IMR-90 (cell line): ENCODE measurements at regions not wholly inside any gene's neighbourhood (a gene's known extent, or its start where the extent isn't known, plus 50 kb on each side); places are given as distances from the start of the nearest gene placed in this dataset.
A peak's percentile ranks its signal among the peaks of the same experiment; 100 is the strongest.

Experiments used
- ATAC-seq: fragments of 200-7000 bp; cut with Tn5 transposase; 2 replicates; pipeline ENCODE4 v1.9.1; 2020; ENCODE audit warnings: low read depth, mild to moderate bottlenecking, moderate library complexity
- BruUV-seq: library from RNA; stranded (reverse); fragments of 400-500 nt; replicated peaks from 2 replicates; lab custom pipeline; 2021; lab: Mats Ljungman, UMichigan
- CTCF ChIA-PET: fragments of 300-600 bp; formaldehyde crosslinking; extraction: SDS; loops from one replicate; lab custom pipeline; 2021; ENCODE audit warnings: antibody characterized with exemption; lab: Yijun Ruan, JAX
- POLR2A ChIA-PET: fragments of 300-600 bp; sonication (Branson Sonifier 250); formaldehyde crosslinking; loops from one replicate; lab custom pipeline; 2022; ENCODE audit warnings: antibody characterized with exemption; ENCODE audit not compliant: unreplicated experiment; lab: Charles Lee
- DNase-seq: peaks from one replicate; pipeline ENCODE4 v3.0.0; 2013
- H2AFZ ChIP-seq: replicated peaks from 2 replicates; pipeline ENCODE3; 2013; ENCODE audit warnings: low read length, mild to moderate bottlenecking; ENCODE audit not compliant: poor library complexity
- H2AK5ac ChIP-seq: 2 replicates; pipeline ENCODE4 v1.6.1; 2013; ENCODE audit warnings: low read depth, low read length, inconsistent platforms
- H2AK9ac ChIP-seq: replicated peaks from 2 replicates; pipeline ENCODE3; 2013; ENCODE audit warnings: mild to moderate bottlenecking, low read depth, low read length, moderate library complexity; ENCODE audit not compliant: poor library complexity
- H2BK120ac ChIP-seq: 2 replicates; pipeline ENCODE4 v1.6.1; 2013; ENCODE audit warnings: low read depth, low read length, inconsistent platforms
- H2BK15ac ChIP-seq: 3 replicates; pipeline ENCODE4 v1.6.1; 2013; ENCODE audit warnings: low read depth, low read length, inconsistent platforms
- H2BK20ac ChIP-seq: 2 replicates; pipeline ENCODE4 v1.6.1; 2013; ENCODE audit warnings: low read depth, mild to moderate bottlenecking, inconsistent platforms, low read length, moderate library complexity
- H2BK5ac ChIP-seq: 2 replicates; pipeline ENCODE4 v1.6.1; 2013; ENCODE audit warnings: mild to moderate bottlenecking, low read depth, low read length, inconsistent platforms; ENCODE audit not compliant: poor library complexity, severe bottlenecking
- H3K14ac ChIP-seq: replicated peaks from 2 replicates; pipeline ENCODE4 v1.6.1; 2013; ENCODE audit warnings: low read depth, low read length, inconsistent platforms
- H3K18ac ChIP-seq: 2 replicates; pipeline ENCODE4 v1.6.1; 2013; ENCODE audit warnings: low read depth, low read length, control low read depth
- H3K23ac ChIP-seq: 2 replicates; pipeline ENCODE4 v1.6.1; 2013; ENCODE audit warnings: low read depth, low read length, inconsistent platforms
- H3K27ac ChIP-seq: 2 replicates; pipeline ENCODE4 v1.5.1; 2013; ENCODE audit warnings: mild to moderate bottlenecking, control low read depth, low read length; ENCODE audit not compliant: insufficient read depth
- H3K27me3 ChIP-seq: 2 replicates; pipeline ENCODE4 v1.6.1; 2013; ENCODE audit warnings: low read length; ENCODE audit not compliant: control insufficient read depth, insufficient read depth
- H3K36me3 ChIP-seq: 2 replicates; pipeline ENCODE4 v1.6.1; 2013; ENCODE audit warnings: low read length, mixed read lengths; ENCODE audit not compliant: control insufficient read depth, insufficient read depth
- H3K4ac ChIP-seq: 2 replicates; pipeline ENCODE4 v1.6.1; 2013; ENCODE audit warnings: low read depth, low read length, inconsistent platforms
- H3K4me1 ChIP-seq: 2 replicates; pipeline ENCODE4 v1.6.1; 2013; ENCODE audit warnings: low read length, mixed read lengths; ENCODE audit not compliant: control insufficient read depth, insufficient read depth
- H3K4me2 ChIP-seq: 2 replicates; pipeline ENCODE4 v1.6.1; 2013; ENCODE audit warnings: low read depth, mild to moderate bottlenecking, control low read depth, low read length, moderate library complexity
- H3K4me3 ChIP-seq: 2 replicates; pipeline ENCODE4 v1.5.1; 2013; ENCODE audit warnings: low read depth, mild to moderate bottlenecking, control low read depth, low read length, moderate library complexity; ENCODE audit not compliant: insufficient read depth
- H3K56ac ChIP-seq: 2 replicates; pipeline ENCODE4 v1.6.1; 2013; ENCODE audit warnings: low read length, inconsistent platforms; ENCODE audit not compliant: insufficient read depth; ENCODE audit errors: extremely low read depth
- H3K79me1 ChIP-seq, 2 experiments: 2 replicates each; pipeline ENCODE4 v1.6.1; 2013; ENCODE audit warnings: low read length in 2 of 2, inconsistent platforms in 1 of 2, low read depth in 1 of 2
- H3K9ac ChIP-seq: 2 replicates; pipeline ENCODE4 v1.6.1; 2013; ENCODE audit warnings: low read depth, low read length, control low read depth
- H3K9me1 ChIP-seq: 2 replicates; pipeline ENCODE4 v1.6.1; 2013; ENCODE audit warnings: low read length, inconsistent platforms; ENCODE audit not compliant: insufficient read depth
- H3K9me3 ChIP-seq: 2 replicates; pipeline ENCODE4 v1.6.1; 2013; ENCODE audit warnings: low read length; ENCODE audit not compliant: control insufficient read depth, insufficient read depth
- H4K20me1 ChIP-seq: 2 replicates; pipeline ENCODE4 v1.6.1; 2013; ENCODE audit warnings: low read length, inconsistent platforms; ENCODE audit not compliant: insufficient read depth
- H4K5ac ChIP-seq: 2 replicates; pipeline ENCODE4 v1.6.1; 2013; ENCODE audit warnings: mild to moderate bottlenecking, low read depth, low read length, control low read depth
- H4K8ac ChIP-seq, 2 experiments: 2 replicates each; pipeline ENCODE4 v1.6.1; 2013; ENCODE audit warnings: low read depth in 2 of 2, low read length in 2 of 2, control low read depth in 1 of 2, inconsistent platforms in 1 of 2
- H4K91ac ChIP-seq: 2 replicates; pipeline ENCODE4 v1.6.1; 2013; ENCODE audit warnings: low read depth, low read length, inconsistent platforms; ENCODE audit not compliant: insufficient read depth
- CEBPB ChIP-seq: IDR thresholded peaks from 2 replicates; pipeline ENCODE4 v1.6.1; 2012; ENCODE audit warnings: low read depth, low read length, improper control_type of control experiment
- CHD1 ChIP-seq: IDR thresholded peaks from 2 replicates; pipeline ENCODE4 v1.6.1; 2012; ENCODE audit warnings: low read depth, low read length, improper control_type of control experiment
- CTCF ChIP-seq: conservative IDR thresholded peaks from 2 replicates; pipeline ENCODE4 v1.5.1; 2012; ENCODE audit warnings: mild to moderate bottlenecking, low read depth, low read length, improper control_type of control experiment
- ELK1 ChIP-seq: fragments of 150-350 bp; IDR thresholded peaks from 2 replicates; pipeline ENCODE4 v1.6.1; 2016; ENCODE audit warnings: low read depth, mild to moderate bottlenecking, low read length, moderate library complexity, borderline replicate concordance
- MAFK ChIP-seq: IDR thresholded peaks from 2 replicates; pipeline ENCODE4 v1.6.1; 2012; ENCODE audit warnings: low read depth, low read length, improper control_type of control experiment
- POLR2A ChIP-seq: IDR thresholded peaks from 2 replicates; pipeline ENCODE4 v1.6.1; 2012; ENCODE audit warnings: mild to moderate bottlenecking, low read depth, low read length
- RFX5 ChIP-seq: IDR thresholded peaks from 2 replicates; pipeline ENCODE4 v1.8.0; 2012; ENCODE audit warnings: low read depth, mild to moderate bottlenecking, low read length, moderate library complexity
- SMC3 ChIP-seq: fragments of 150-350 bp; IDR thresholded peaks from 2 replicates; pipeline ENCODE4 v1.6.1; 2016; ENCODE audit warnings: low read depth, mild to moderate bottlenecking, antibody characterized with exemption, low read length, moderate library complexity
- USF2 ChIP-seq: fragments of 150-350 bp; IDR thresholded peaks from 2 replicates; pipeline ENCODE4 v1.6.1; 2017; ENCODE audit warnings: mild to moderate bottlenecking, antibody characterized with exemption, low read length, low read depth
- WGBS, 2 experiments: methylation state at CpG; one replicate each; pipeline versions ENCODE4 v1.1.5 to v1.1.7; 2013; ENCODE audit warnings: missing lambda C conversion rate in 2 of 2; ENCODE audit not compliant: insufficient read length in 1 of 2; ENCODE audit errors: extremely low coverage in 2 of 2; 5-methylcytosine and 5-hydroxymethylcytosine counted together
- dilution Hi-C: fragments of 300-500 bp; cut with HindIII; formaldehyde crosslinking; loops from one replicate; pipeline ENCODE4 v1.14.3; 2018; ENCODE audit warnings: low sequenced_read_pairs; ENCODE audit not compliant: unreplicated experiment
- in situ Hi-C: fragments of 300-500 bp; cut with MboI; formaldehyde crosslinking; loops from 3 replicates; pipeline ENCODE4 v1.14.3; 2019; ENCODE audit warnings: low sequenced_read_pairs, inconsistent platforms, mixed read lengths
- intact Hi-C: fragments of 100-400 bp; cut with micrococcal nuclease; formaldehyde crosslinking; loops from 2 replicates; pipeline ENCODE4 v1.10.0; 2022

- intact Hi-C loops (loop anchor here (10.0 kb wide), 2 partner anchors 322 to 362 kb away; no protein-coding TSS in a partner anchor), dilution Hi-C loops (no loop called here), in situ Hi-C loops (loop anchor here (5.0 kb wide), 1 partner anchor 195 kb away; no protein-coding TSS in a partner anchor)
- H3K36me3 ChIP-seq, result no peaks in the 10 kb centered on the region
- no peak overlapping the region for H3K4me3 ChIP-seq
- no peak overlapping the region for H3K56ac ChIP-seq
- no peak overlapping the region for H4K91ac ChIP-seq
- H3K27ac ChIP-seq, result no peak overlapping the region
- no peak overlapping the region for H3K9ac ChIP-seq
- no peak overlapping the region for H3K18ac ChIP-seq
- TF ChIP-seq CEBPB, result no peak
- no peak for TF ChIP-seq POLR2A
- no peak for TF ChIP-seq CTCF
- no peak for TF ChIP-seq ELK1
- no peak for TF ChIP-seq SMC3
- TF ChIP-seq CHD1, result no peak
- TF ChIP-seq MAFK, result no peak
- TF ChIP-seq USF2, result no peak
- TF ChIP-seq RFX5, result no peak
- H3K4me2 ChIP-seq, result no peak overlapping the region
- BruUV-seq, result no TSS peak
- no peak overlapping the region for H2AK9ac ChIP-seq
- H3K14ac ChIP-seq, result no peak overlapping the region
- no peak overlapping the region for H2BK20ac ChIP-seq
- H2BK5ac ChIP-seq, result no peak overlapping the region
- peaks cover 11% of the 10 kb centered on the region for H3K4me1 ChIP-seq
- DNase-seq, result no peak
- H4K5ac ChIP-seq, result no peak overlapping the region
- H3K23ac ChIP-seq, result no peak overlapping the region
- ChIA-PET POLR2A (no interaction called here), CTCF (no interaction called here)
- no peak for ATAC-seq
- H4K8ac ChIP-seq, result no peak overlapping the region
- H3K9me3 ChIP-seq, result no peaks in the 10 kb centered on the region
- H2BK15ac ChIP-seq, result no peak overlapping the region
- no peak overlapping the region for H2BK120ac ChIP-seq
- peaks cover 5% of the 10 kb centered on the region for H3K27me3 ChIP-seq
- WGBS, 2 experiments, result no CpG with 5 or more reads among the region's 8 CpGs
- H2AK5ac ChIP-seq, result peak overlapping the region; percentile 14; the same call in 1 of the 2 replicates
- H3K9me1 ChIP-seq, result peaks cover 6% of the 10 kb centered on the region; the same call in 1 of the 2 replicates
- H3K79me1 ChIP-seq, result no peaks in the 10 kb centered on the region
- H2AFZ ChIP-seq, result no peak overlapping the region
- H4K20me1 ChIP-seq, result no peaks in the 10 kb centered on the region
- no peak overlapping the region; the same call in 1 of the 2 replicates for H3K4ac ChIP-seq
Observed at GRCh38 chr4:4672402-4672801, 130.6 kb upstream of the STX18 start.
